Kidney tubule cell (primary cell): ENCODE measurements at regions not wholly inside any gene's neighbourhood (a gene's known extent, or its start where the extent isn't known, plus 50 kb on each side); places are given as distances from the start of the nearest gene placed in this dataset.
"Not testable (repeated sequence)": the region's sequence is repeated elsewhere in the genome, so short reads cannot be mapped to it uniquely, and the experiment has no call there.

Experiments
- DNase-seq: peaks from one replicate; pipeline ENCODE4 v3.0.0-alpha.2; 2018; ENCODE audit warnings: low spot score

- DNase-seq, result no peak
Measured at GRCh38 chr2:187057466-187057865, 208.5 kb upstream of the ZSWIM2 start.

DNA sequence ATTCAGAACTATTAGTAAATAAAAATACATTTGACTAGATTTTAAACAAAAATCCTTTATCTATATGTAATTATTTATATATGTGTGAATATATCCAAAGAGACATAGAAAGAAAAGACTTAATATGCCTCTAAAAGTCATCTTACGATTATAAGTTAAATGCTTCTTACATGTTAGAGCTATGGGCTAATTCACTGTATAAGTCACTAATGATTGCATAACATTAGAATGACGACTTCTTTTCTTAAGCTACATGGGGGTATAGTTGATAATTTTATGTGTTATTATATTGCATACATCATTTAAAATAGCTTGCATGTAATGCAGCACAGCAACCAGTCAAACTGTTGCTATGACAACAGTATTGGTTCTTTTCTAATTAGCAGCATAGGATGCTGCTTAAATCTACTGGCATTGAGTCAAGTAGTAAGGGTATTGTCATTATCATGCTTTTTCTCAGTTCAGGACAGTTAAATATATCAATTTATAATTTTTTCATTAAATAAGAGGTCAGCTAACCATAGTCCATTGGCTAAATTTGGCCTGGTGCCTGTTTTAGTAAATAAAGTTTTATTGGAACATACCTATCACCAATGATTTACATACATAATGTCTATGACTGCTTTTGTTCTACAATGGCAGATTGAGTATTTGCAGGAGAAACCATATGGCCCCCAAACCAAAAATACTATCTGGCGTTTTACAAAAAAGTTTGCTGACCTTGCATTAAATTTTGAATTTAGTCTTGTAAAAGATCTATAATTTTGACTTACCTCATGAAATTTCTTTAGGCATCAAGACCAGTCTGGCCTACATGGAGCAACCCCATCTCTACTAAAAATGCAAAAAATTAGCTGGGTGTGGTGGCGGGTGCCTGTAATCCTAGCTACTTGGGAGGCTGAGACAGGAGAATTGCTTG lies 207.7 kb upstream of the ZSWIM2 start:
- no peak for DNase-seq

DNA sequence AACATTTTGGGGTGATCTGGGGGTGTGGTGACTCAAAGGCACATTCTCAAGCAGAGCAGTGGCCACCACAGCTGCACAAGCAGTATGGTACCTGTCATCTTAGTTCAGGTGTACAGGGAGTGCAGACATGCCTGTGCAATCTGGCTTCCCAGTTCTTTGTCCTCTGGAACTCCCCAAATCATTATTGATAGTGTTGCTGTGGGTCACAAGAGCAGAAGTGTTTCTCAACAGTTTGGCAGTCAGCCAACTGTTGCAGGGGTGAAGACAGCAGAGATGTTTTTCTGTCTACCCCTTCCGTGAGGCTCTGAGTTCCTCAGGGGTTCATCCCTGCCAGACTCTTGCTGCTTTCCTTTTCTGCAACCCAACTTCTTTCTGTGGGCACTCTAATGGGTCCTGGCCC lies 206.5 kb upstream of the ZSWIM2 start:
- peak; percentile 13 for DNase-seq

- DNase-seq, result no peak
Measured at GRCh38 chr2:187054501-187055319, 205.7 kb upstream of the ZSWIM2 start.

DNA sequence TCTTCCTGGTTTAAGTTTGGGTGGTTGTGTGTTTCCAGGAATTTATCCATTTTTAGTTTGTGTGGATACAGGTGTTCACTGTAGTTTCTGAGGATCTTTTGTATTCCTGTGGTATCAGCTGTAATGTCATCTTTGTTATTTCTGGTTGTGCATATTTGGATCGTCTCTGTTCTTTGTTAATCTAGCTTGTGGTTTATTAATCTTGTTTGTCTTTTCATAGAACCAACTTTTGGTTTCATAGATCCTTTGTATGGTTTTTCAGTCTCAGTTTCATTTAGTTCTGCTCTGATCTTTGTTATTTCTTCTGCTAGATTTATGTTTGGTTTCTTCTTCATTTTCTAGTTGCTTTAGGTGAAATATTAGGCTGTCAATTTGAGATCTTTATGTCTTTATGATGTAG lies 202.4 kb upstream of the ZSWIM2 start:
- DNase-seq, result no peak

GRCh38 chr2:187050409-187050998 lies 201.5 kb upstream of the ZSWIM2 start:
- DNase-seq, result no peak

DNA sequence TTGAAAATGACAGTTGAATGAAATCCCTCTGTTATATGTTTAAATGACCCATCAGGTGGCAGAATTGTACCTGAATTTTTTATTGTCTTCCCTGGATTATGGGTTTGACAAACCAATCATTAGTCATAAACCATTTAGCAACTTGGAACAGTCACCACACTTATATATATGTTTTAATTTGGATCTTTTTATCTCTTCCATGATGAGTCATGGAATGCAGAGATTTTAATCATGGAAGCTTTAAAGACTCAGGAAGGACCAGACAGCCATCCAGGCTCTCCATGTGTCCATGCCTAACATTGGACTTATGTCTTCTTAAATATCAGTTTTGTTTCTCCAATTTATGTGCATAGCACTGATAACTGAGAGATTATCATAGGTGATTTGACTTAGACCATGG lies 188.3 kb upstream of the ZSWIM2 start:
- DNase-seq, result no peak

DNA sequence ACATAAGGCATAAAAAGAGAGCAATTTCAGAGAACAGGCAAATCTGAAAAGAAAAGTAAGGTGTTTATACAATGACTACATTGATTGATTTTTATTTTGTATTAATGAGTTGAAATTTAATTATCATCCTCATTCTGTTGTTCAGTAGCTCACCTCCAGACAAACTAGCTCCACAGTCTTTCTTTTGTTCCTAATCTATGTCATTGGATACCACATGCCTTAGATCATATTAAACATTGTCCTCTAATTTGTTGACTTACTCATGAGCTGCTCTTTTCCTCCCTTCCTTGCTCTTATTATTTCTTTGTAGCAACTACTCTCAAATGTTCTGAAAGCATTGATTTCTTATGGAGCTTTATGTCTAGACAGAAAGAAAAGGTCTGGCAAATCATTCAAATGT lies 185.5 kb upstream of the ZSWIM2 start:
- peak; percentile 3 for DNase-seq

GRCh38 chr2:187024739-187025138 lies 175.8 kb upstream of the ZSWIM2 start:
- DNase-seq, result no peak

DNA sequence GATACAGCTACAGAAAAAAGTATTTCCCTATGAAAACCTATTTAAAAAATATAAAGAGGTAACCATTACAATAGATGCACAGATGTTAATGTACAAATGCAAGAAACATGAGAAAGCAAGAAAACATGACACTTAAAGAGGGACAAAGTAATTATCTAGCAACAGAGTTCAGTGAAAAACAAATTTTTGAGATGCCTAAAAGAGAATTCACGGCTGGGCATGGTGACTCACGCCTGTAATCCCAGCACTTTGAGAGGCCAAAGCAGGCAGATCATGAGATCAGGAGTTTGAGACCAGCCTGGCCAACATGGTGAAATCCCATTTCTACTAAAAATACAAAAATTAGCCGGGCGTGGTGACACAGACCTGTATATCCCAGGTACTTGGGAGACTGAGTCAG lies 175.0 kb upstream of the ZSWIM2 start:
- not testable (repeated sequence) for DNase-seq

DNA sequence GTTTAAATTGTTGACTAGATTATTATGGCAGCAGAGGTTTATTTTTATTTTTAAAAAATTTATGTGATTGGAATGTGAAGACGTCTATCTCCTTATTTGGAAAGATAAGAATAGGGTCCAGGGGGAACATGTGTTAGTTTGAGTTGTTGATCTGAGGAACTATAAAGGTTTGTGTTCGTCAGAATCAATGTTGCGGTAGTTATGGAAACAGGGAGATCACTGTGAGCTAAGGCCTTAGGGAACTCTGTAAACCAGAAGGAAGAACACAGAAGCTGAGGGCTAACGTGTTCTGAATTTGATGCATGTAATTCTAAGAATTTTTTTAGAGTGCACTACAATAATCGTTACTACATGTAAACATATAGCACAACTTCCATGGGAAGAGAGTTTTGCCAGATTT lies 168.5 kb upstream of the ZSWIM2 start:
- no peak for DNase-seq

DNA sequence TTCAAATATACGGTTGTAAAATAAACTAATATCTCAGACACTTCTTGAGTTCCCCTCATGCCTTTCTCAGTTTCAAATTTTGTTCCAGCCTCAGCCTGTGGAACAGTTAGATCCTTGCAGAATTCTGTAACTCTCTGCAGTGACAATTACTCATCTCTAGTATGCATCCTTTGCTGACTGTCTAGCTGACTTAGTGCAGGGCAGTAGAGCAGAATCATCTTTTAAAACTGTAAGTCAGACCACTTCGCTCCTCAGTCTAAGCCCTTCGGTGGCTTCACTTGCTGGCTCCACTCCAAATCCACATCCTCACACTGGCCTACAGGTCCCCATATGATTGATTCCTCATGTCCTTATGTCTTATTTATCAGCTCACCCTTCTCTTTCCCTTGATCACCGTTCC lies 164.1 kb upstream of the ZSWIM2 start:
- no peak for DNase-seq

- DNase-seq, result peak; percentile 23
Measured at GRCh38 chr2:187011206-187011832, 162.3 kb upstream of the ZSWIM2 start.

GRCh38 chr2:187009483-187010239 lies 160.7 kb upstream of the ZSWIM2 start:
- peak; percentile 20 for DNase-seq

DNA sequence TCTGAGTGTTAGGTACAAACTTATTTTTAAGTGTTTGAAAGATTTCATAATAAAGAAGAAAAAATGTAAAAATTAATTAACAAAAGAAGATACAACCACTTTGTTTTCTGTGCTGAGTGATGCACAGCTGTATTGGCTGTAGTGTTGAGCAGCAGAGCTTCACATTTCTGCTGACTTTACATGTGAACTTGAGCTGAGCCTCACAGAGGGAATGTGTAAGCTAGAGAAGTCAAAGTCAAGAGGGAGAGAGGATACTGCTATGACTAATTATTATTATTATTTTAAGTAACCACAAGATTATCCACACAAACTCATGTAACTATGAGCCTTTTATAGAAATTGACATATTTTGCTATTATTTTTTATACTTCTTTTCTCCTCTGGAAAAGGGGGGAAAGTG lies 159.1 kb upstream of the ZSWIM2 start:
- peak; percentile 30 for DNase-seq

- DNase-seq, result no peak
Measured at GRCh38 chr2:187003611-187004010, 154.6 kb upstream of the ZSWIM2 start.

GRCh38 chr2:187003038-187003554 lies 154.1 kb upstream of the ZSWIM2 start:
- peak; percentile 51 for DNase-seq

DNA sequence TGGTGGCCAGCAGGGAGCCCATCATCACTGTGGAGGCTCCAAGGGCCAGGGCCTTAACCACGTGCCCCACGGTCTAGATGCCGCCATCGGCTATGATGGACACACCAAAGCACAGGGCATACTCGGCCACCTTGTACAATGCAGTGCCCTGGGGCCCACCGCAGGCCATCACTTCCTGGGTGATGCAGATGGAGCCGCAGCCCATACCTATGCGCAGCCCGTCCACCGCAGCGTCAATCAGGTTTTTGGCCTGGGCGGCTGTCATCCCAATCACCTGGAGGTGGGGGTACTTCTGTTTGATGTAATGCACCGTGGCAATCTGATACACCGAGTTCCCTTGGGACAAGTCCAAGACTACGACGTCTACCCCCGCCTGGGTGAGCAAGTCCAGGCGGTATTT lies 153.3 kb upstream of the ZSWIM2 start:
- no peak for DNase-seq

- DNase-seq, result no peak
Measured at GRCh38 chr2:187001248-187001647, 152.3 kb upstream of the ZSWIM2 start.

GRCh38 chr2:186995092-186995491 lies 146.1 kb upstream of the ZSWIM2 start:
- no peak for DNase-seq

- DNase-seq, result no peak
Measured at GRCh38 chr2:186992597-186992996, 143.6 kb upstream of the ZSWIM2 start.
